Vagina (tissue), 2 donors: ENCODE measurements at regions not wholly inside any gene's neighbourhood (a gene's known extent, or its start where the extent isn't known, plus 50 kb on each side); places are given as distances from the start of the nearest gene placed in this dataset.

Source experiments
- DNase-seq, 2 donors: peaks; one replicate each; pipeline ENCODE4 v3.0.0-alpha.2; 2017; ENCODE audit errors: extremely low spot score in 2 of 2
- H3K27ac ChIP-seq: fragments of 200-600 bp; sonication (generic); one replicate; pipeline ENCODE4 v1.5.1; 2019
- H3K27me3 ChIP-seq: fragments of 200-600 bp; sonication (generic); one replicate; pipeline ENCODE4 v1.5.1; 2019
- H3K36me3 ChIP-seq, 2 donors: fragments of 200-600 bp; sonication (generic); one replicate each; pipeline ENCODE4 v1.5.1; 2017 to 2019
- H3K4me1 ChIP-seq: fragments of 200-600 bp; sonication (generic); one replicate; pipeline ENCODE4 v1.5.1; 2019
- H3K4me3 ChIP-seq, 2 donors: fragments of 200-600 bp; sonication (generic); 1 replicate in 1 of 2; 2 replicates in 1 of 2; pipeline ENCODE4 v1.5.1; 2016 to 2019
- H3K9me3 ChIP-seq: fragments of 200-600 bp; sonication (generic); one replicate; pipeline ENCODE4 v1.5.1; 2019
- CTCF ChIP-seq, 3 experiments: fragments of 450-650 bp in 2 of 3; fragments of 200-600 bp in 1 of 3; sonication (generic) in 1 of 3; IDR thresholded peaks; one replicate each; pipeline ENCODE4 v1.5.1; 2017 to 2019; ENCODE audit warnings: antibody characterized with exemption in 3 of 3, mild to moderate bottlenecking in 2 of 3, moderate library complexity in 2 of 3
- POLR2A ChIP-seq, 2 donors: fragments of 450-650 bp; IDR thresholded peaks; one replicate each; pipeline ENCODE4 v1.6.1; 2017; ENCODE audit warnings: antibody characterized with exemption in 2 of 2, mild to moderate bottlenecking in 2 of 2, moderate library complexity in 2 of 2
- POLR2AphosphoS5 ChIP-seq, 2 donors: sonication (generic); formaldehyde crosslinking; IDR thresholded peaks; one replicate each; pipeline ENCODE4 v1.9.0; 2017; ENCODE audit warnings: antibody characterized with exemption in 2 of 2, mild to moderate bottlenecking in 2 of 2, low read depth in 1 of 2; ENCODE audit not compliant: insufficient read depth in 1 of 2
- intact Hi-C: fragments of 100-400 bp; cut with DNase I; formaldehyde crosslinking; loops from one replicate; pipeline ENCODE4 v1.15.1; 2023

- TF ChIP-seq POLR2AphosphoS5 (IDR thresholded peaks at IDR 0.05; ENCODE audit: insufficient read depth in 1 of 2, low read depth in 1 of 2) (no peak), POLR2A (IDR thresholded peaks at IDR 0.05) (no peak), CTCF (IDR thresholded peaks at IDR 0.05) (no peak)
- Histone ChIP-seq H3K36me3 (no peaks in the 10 kb centered on the region), H3K4me3 (no peak overlapping the region), H3K27ac (no peak overlapping the region), H3K9me3 (no peaks in the 10 kb centered on the region), H3K4me1 (no peaks in the 10 kb centered on the region), H3K27me3 (no peaks in the 10 kb centered on the region)
- peak in 1 of 2 donors; percentile 72 for DNase-seq
- intact Hi-C loops = no loop called here
These were observed 209.6 kb upstream of the IRX1 start for GRCh38 chr5:3385991-3386519.

GRCh38 chr5:3384531-3384930, 211.1 kb upstream of the IRX1 start:
- intact Hi-C loops = no loop called here
- Histone ChIP-seq H3K4me3 (no peak overlapping the region), H3K4me1 (no peaks in the 10 kb centered on the region), H3K9me3 (no peaks in the 10 kb centered on the region), H3K36me3 (no peaks in the 10 kb centered on the region), H3K27me3 (no peaks in the 10 kb centered on the region), H3K27ac (no peak overlapping the region)
- no peak for TF ChIP-seq CTCF (IDR thresholded peaks at IDR 0.05)
- TF ChIP-seq POLR2A (IDR thresholded peaks at IDR 0.05) = no peak
- TF ChIP-seq POLR2AphosphoS5 (IDR thresholded peaks at IDR 0.05; ENCODE audit: insufficient read depth in 1 of 2, low read depth in 1 of 2) = no peak
- peak; percentile 34 to 64 for DNase-seq

- H3K4me3 ChIP-seq = no peak overlapping the region
- DNase-seq = peak; percentile 25 to 64
- no peaks in the 10 kb centered on the region for H3K36me3 ChIP-seq
- no peaks in the 10 kb centered on the region for H3K9me3 ChIP-seq
- no peaks in the 10 kb centered on the region for H3K4me1 ChIP-seq
- no peak for TF ChIP-seq CTCF (IDR thresholded peaks at IDR 0.05)
- no peak for TF ChIP-seq POLR2AphosphoS5 (IDR thresholded peaks at IDR 0.05; ENCODE audit: insufficient read depth in 1 of 2, low read depth in 1 of 2)
- no peak for TF ChIP-seq POLR2A (IDR thresholded peaks at IDR 0.05)
- no peaks in the 10 kb centered on the region for H3K27me3 ChIP-seq
- no peak overlapping the region for H3K27ac ChIP-seq
- intact Hi-C loops = no loop called here
These were observed 212.8 kb upstream of the IRX1 start for GRCh38 chr5:3382782-3383181.

GRCh38 chr5:3382151-3382550, 213.5 kb upstream of the IRX1 start:
- intact Hi-C loops = no loop called here
- Histone ChIP-seq H3K4me3 (no peak overlapping the region), H3K27ac (no peak overlapping the region), H3K9me3 (no peaks in the 10 kb centered on the region), H3K36me3 (no peaks in the 10 kb centered on the region), H3K27me3 (no peaks in the 10 kb centered on the region), H3K4me1 (no peaks in the 10 kb centered on the region)
- DNase-seq = peak; percentile 34 to 88
- no peak for TF ChIP-seq POLR2A (IDR thresholded peaks at IDR 0.05)
- no peak for TF ChIP-seq CTCF (IDR thresholded peaks at IDR 0.05)
- no peak for TF ChIP-seq POLR2AphosphoS5 (IDR thresholded peaks at IDR 0.05; ENCODE audit: insufficient read depth in 1 of 2, low read depth in 1 of 2)

- Histone ChIP-seq H3K4me1 (no peaks in the 10 kb centered on the region), H3K36me3 (no peaks in the 10 kb centered on the region), H3K27ac (no peak overlapping the region), H3K4me3 (no peak overlapping the region), H3K9me3 (no peaks in the 10 kb centered on the region), H3K27me3 (no peaks in the 10 kb centered on the region)
- TF ChIP-seq POLR2A (IDR thresholded peaks at IDR 0.05) (no peak), POLR2AphosphoS5 (IDR thresholded peaks at IDR 0.05; ENCODE audit: insufficient read depth in 1 of 2, low read depth in 1 of 2) (no peak), CTCF (IDR thresholded peaks at IDR 0.05) (no peak)
- peak; percentile 62 to 92 for DNase-seq
- intact Hi-C loops = no loop called here
These were observed 214.3 kb upstream of the IRX1 start for GRCh38 chr5:3381206-3381825.
